NCI-H748 treated with DMSO at 0.1 percent for 48 hours (cell line): ENCODE measurements at regions not wholly inside any gene's neighbourhood (a gene's known extent, or its start where the extent isn't known, plus 50 kb on each side); places are given as distances from the start of the nearest gene placed in this dataset.
"Not testable (repeated sequence)": the region's sequence is repeated elsewhere in the genome, so short reads cannot be mapped to it uniquely, and the experiment has no call there.

Experiments
- DNase-seq: peaks from one replicate; lab custom pipeline; 2025; lab: John Stamatoyannopoulos, UW

DNA sequence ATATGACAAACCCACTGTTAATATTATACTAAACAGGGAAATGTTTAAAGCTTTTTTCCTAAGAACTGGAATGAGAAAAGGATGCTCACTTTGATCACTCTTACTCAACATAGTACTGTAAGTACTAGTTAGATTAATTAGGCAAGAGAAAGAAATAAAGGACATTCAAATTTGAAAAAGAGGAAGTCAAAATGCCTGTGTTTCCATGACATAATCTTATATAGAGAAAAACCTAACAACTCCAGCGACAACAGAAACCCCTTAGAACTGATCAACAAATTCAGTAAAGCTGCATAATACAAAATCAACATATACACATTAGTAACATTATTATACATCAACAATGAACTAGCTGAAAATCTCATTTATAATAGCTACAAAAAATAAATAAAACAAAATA is 200.6 kb upstream of the ROBO1 start:
- DNase-seq: no peak

DNA sequence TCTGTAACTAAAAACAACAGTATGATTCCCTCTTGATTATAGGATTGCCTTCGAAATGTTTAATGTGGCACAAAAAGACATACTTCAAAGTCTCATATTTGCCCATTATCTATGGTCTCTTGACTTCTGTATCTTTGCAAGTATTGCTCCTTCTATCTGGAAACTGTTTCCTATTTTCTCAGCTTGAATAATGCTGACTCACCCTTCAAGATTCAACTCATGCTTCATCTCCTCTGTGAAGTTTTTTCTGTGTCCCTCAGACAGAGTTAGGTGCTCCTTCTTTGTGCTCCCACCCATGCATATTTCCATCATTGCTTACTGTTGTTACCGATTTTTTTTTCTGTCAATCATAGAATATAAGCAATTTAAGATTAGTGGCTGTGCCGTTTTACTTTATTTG is 192.8 kb upstream of the ROBO1 start:
- DNase-seq: no peak

GRCh38 chr3:79957066-79957465 is 189.3 kb upstream of the ROBO1 start:
- DNase-seq: no peak

DNA sequence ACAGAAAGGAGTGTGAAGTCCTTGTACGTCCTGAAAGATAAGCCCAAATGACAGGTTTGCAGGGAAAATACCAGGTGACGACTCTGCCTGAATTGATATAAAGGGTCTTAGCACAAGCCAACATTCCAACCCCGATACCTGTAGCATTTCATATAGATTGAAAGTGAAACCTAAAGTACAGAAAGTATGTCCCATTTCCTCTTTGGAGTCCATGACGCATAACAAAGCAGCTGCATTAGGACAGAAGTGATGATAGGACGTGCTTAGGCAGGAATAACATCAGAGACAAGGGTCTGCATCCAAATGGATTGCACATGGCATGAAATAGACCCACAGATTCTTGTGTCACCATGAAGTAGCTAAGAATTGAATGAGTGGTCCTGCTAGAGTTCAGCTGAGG is 187.0 kb upstream of the ROBO1 start:
- no peak for DNase-seq

- DNase-seq: peak; percentile 53
These were observed 185.8 kb upstream of the ROBO1 start for GRCh38 chr3:79953591-79954101.

GRCh38 chr3:79951426-79951825 is 183.6 kb upstream of the ROBO1 start:
- DNase-seq: not testable (repeated sequence)

- DNase-seq: no peak
These were observed 180.2 kb upstream of the ROBO1 start for GRCh38 chr3:79947957-79948356.

DNA sequence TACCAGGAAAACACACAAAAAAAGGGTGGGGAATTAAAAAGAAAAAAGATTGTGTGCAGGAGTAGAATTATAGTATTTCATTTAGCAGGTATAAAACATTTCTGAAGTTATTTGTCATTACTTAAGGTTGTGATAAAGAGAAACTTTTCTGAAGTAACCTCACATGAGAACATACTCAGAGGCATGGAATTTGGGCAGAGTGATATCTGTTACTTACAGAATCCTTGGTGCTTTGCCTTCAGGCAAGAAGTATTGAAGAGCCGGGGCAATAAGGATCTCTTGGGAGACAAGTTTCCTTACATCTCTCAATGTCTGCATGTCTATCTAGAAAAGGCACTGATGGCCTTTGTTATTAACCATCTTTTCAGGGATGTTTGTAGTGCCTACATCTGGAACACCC is 179.7 kb upstream of the ROBO1 start:
- no peak for DNase-seq

GRCh38 chr3:79937567-79937966 is 169.8 kb upstream of the ROBO1 start:
- no peak for DNase-seq

GRCh38 chr3:79930196-79930595 is 162.4 kb upstream of the ROBO1 start:
- DNase-seq: no peak

DNA sequence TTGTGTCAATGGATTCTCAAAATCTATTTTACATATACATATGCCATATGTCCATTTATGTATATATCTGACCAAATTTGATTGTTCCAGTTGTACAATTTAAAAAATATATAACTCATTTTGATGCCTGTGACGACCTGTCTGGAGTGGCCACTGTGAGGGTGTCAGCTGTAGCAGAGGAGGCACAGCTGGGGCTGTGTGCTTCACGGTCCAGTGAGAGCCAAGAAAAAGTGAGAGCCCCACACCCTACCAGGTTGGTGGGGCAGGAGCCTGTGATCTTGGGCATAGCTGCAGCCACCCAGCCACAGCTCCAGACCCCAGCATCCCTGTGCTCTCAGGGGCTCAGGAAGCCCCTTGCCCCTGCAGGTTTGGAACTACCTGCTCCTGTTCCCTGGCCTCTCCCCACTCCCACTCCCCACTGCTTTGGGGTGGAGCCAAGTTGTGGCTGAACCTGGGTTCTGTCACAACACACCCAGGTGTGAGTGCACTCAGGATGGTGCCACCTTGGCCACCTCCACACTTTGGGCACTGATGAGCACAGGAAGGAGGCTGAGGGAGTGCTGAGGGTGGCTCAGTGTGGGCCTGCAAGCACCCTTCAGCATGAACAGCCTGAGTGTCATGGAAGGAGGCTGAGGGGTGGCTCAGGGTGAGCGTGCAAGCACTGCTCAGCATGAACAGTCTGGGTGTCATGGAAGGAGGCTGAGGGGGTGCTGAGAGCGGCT is 161.1 kb upstream of the ROBO1 start:
- no peak for DNase-seq

- no peak for DNase-seq
These were observed 158.7 kb upstream of the ROBO1 start for GRCh38 chr3:79926522-79926921.

- no peak for DNase-seq
These were observed 154.8 kb upstream of the ROBO1 start for GRCh38 chr3:79922633-79923032.

DNA sequence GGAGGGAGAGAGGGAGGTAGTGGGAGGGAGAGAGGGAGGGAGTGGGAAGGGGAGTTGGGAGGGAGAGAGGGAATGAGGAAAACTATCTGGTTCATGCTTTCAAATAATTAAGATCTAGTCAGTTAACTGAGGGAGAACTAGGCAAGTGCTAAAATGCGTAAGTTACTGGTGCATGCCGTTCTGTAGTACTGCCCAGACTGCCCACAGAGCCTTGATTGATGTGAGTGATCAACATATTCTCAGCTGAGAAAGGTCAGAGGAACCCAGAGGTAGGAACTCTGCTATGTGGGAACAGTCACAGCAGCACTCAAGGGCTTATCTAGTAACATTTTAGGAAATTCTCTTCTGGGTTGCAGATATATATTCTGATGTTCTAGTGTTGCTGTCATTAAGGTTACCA is 149.8 kb upstream of the ROBO1 start:
- DNase-seq: no peak

- DNase-seq: no peak
These were observed 142.5 kb upstream of the ROBO1 start for GRCh38 chr3:79910337-79910736.

DNA sequence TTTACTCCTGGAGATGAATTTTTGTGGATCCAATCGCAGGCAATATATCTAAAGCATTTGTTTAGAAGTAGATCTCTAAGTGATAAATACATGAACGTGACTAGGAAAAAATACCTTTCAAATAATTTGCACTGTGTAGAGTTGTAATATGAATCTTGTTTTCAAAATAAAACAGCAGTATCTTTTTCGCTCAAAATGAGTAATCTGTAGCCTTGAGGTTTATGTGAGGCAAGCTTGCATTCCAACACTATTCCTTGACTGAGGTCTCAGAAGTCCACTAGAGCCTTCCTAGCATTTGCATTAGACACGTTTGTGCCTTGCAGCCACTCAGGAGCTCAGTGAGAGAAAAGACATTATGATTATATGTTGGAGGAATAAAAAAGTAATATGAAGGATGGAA is 138.3 kb upstream of the ROBO1 start:
- no peak for DNase-seq

DNA sequence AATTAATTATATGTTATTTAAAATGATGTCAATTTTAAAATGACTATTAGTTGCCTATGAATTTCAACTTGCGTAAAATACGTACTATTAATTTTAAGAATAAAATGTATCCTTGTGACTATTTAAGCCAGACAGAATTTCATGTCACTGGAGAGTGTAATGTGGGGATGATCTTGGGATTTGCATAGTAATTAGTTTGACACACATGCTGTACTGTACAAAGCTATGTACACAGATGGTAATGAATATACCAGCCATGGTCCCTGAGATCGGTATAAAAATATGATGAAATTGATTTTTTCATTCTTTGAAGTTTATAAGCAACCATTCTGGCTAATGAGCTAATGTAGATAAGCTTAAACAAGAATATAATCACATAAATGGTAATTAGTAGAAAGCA is 134.4 kb upstream of the ROBO1 start:
- DNase-seq: no peak

DNA sequence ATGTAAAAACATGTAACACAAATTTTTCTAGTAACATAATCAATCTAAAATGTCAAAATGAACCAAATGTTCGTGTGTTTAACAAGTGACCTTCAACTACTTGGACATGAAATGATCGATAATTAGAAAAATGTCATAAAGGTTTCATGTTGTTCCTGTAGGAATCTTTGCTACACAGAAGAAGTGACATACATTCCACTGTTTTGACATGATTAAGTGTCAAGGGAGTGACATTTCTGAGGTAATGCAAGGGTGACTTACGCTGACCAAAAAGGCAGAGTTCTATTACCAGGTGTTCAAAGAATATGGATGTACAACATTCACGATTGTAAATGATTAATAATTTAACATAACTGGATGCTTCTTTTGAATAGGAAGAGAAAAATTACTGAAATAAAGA is 131.1 kb upstream of the ROBO1 start:
- no peak for DNase-seq

DNA sequence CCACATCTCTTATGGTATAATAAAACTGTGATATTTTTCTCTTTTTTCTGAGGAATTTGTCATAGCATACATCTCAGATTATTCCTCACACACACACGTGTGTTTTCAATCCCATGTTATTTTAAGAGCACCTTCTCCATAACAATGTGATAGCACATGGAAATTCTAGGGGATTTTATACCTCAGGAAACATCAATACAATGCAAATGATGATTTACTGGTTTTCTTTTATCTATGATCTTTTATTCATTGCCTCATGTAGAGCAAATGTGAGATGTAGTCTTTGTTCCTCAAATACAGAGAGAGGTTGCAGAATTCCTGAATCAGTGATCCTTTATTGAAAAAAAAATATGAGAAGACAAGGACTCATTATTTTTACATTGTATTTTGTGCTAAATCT is 128.3 kb upstream of the ROBO1 start:
- no peak for DNase-seq

DNA sequence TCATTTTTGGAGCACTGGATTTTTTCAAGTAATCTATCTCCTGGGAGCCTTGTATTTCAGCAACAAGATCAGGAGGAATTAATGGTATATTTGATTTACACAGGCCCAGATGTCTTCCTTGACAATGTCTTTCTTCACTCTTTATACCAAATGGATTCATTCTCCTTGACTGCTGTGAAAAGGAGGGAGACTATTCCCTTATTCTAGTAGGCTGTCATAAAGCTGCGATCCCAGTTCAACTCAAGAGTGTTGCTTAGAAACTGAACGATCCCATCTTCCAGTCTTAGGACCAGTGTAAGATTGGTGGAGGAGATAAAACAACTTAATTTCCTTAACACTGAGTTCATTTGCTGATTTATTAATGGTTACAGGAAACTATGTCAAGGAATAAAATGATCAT is 119.4 kb upstream of the ROBO1 start:
- DNase-seq: no peak

DNA sequence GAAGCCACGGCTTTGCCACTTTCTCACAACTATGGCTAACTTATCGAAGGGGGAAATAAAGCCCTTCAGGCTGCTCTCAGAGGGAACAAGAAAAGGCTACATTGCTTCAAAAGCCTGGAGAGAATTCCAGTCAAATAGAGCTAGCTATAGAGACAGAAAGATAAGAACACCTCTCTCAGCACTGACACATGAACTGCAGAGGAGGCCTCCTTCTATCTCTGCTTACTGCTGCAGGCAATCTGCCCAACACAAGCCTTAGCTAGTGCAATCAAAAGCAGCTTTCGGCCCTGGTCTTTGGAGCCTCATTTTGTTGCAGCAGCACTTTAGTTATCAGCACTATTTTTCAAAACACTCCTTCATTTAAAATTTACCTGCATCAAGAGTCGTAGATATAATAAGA is 118.4 kb upstream of the ROBO1 start:
- DNase-seq: no peak

GRCh38 chr3:79885407-79885806 is 117.6 kb upstream of the ROBO1 start:
- DNase-seq: no peak

- no peak for DNase-seq
These were observed 116.6 kb upstream of the ROBO1 start for GRCh38 chr3:79884354-79884753.

DNA sequence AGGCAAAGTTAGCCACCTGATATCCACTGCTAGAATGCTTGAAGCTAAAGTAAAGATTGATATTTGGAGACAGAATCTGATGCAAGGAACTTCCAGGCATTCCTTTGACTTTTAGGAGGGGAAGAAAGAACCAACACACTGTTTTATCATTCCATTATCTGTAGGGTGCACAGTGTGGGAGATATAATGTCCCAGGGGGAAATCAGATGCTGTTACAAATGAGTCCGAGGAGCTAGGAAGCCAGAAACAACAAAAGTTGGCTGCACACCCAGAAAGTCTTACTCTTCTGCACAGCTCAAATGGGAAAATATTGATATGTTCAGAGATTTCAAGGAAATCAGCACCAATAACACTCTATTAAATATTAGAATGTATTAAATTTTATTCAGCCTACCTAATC is 113.6 kb upstream of the ROBO1 start:
- DNase-seq: no peak
